ENCODE measurements at regions not wholly inside any gene's neighbourhood (a gene's known extent, or its start where the extent isn't known, plus 50 kb on each side); places are given as distances from the start of the nearest gene placed in this dataset.

GRCh38 chr3:31452495-31453106 is 80.1 kb upstream of the STT3B start:
- TF ChIP-seq CTCF (IDR thresholded peaks at IDR 0.05; ENCODE audit: extremely low read depth, low read depth, low read length) = no peak
- no peak overlapping the region for H3K27ac ChIP-seq (ENCODE audit: low read depth, low read length)
- H4K20me1 ChIP-seq (ENCODE audit: insufficient read depth, low read length) = no peaks in the 10 kb centered on the region
- no peaks in the 10 kb centered on the region for H3K9me3 ChIP-seq (ENCODE audit: low read depth, low read length)
- H3K79me2 ChIP-seq (ENCODE audit: insufficient read depth, low read length) = no peaks in the 10 kb centered on the region
- no peak overlapping the region for H3K4me3 ChIP-seq (ENCODE audit: insufficient read depth, low read length)
- no peak overlapping the region for H2AFZ ChIP-seq (ENCODE audit: low read length)
- H3K4me1 ChIP-seq (ENCODE audit: insufficient read depth, low read length) = no peaks in the 10 kb centered on the region
- H3K27me3 ChIP-seq (ENCODE audit: insufficient read depth, low read length) = peaks cover 26% of the 10 kb centered on the region
- no peak for DNase-seq (ENCODE audit: insufficient read length, low spot score, missing footprints)
- H3K4me2 ChIP-seq (ENCODE audit: insufficient read depth, low read length) = no peak overlapping the region
- no peaks in the 10 kb centered on the region for H3K36me3 ChIP-seq (ENCODE audit: insufficient read depth, low read length)

GRCh38 chr3:31453430-31453829 is 79.3 kb upstream of the STT3B start:
- H3K4me3 ChIP-seq (ENCODE audit: insufficient read depth, low read length) = no peak overlapping the region
- no peak for DNase-seq (ENCODE audit: insufficient read length, low spot score, missing footprints)
- H4K20me1 ChIP-seq (ENCODE audit: insufficient read depth, low read length) = no peaks in the 10 kb centered on the region
- H2AFZ ChIP-seq (ENCODE audit: low read length) = no peak overlapping the region
- no peaks in the 10 kb centered on the region for H3K9me3 ChIP-seq (ENCODE audit: low read depth, low read length)
- TF ChIP-seq CTCF (IDR thresholded peaks at IDR 0.05; ENCODE audit: extremely low read depth, low read depth, low read length) = no peak
- no peak overlapping the region for H3K27ac ChIP-seq (ENCODE audit: low read depth, low read length)
- H3K4me2 ChIP-seq (ENCODE audit: insufficient read depth, low read length) = no peak overlapping the region
- no peaks in the 10 kb centered on the region for H3K36me3 ChIP-seq (ENCODE audit: insufficient read depth, low read length)
- H3K27me3 ChIP-seq (ENCODE audit: insufficient read depth, low read length) = peaks cover 26% of the 10 kb centered on the region
- no peaks in the 10 kb centered on the region for H3K4me1 ChIP-seq (ENCODE audit: insufficient read depth, low read length)
- H3K79me2 ChIP-seq (ENCODE audit: insufficient read depth, low read length) = no peaks in the 10 kb centered on the region

- H3K9me3 ChIP-seq (ENCODE audit: low read depth, low read length) = no peaks in the 10 kb centered on the region
- TF ChIP-seq CTCF (IDR thresholded peaks at IDR 0.05; ENCODE audit: extremely low read depth, low read depth, low read length) = no peak
These were observed 77.2 kb upstream of the STT3B start for GRCh38 chr3:31455524-31455923.

GRCh38 chr3:31456373-31456772 is 76.4 kb upstream of the STT3B start:
- Histone ChIP-seq H3K27me3 (ENCODE audit: insufficient read depth, low read length) (peaks cover 32% of the 10 kb centered on the region), H3K79me2 (ENCODE audit: insufficient read depth, low read length) (no peaks in the 10 kb centered on the region), H4K20me1 (ENCODE audit: insufficient read depth, low read length) (no peaks in the 10 kb centered on the region), H3K36me3 (ENCODE audit: insufficient read depth, low read length) (no peaks in the 10 kb centered on the region), H3K4me2 (ENCODE audit: insufficient read depth, low read length) (no peak overlapping the region), H3K4me3 (ENCODE audit: insufficient read depth, low read length) (no peak overlapping the region), H3K4me1 (ENCODE audit: insufficient read depth, low read length) (no peaks in the 10 kb centered on the region), H2AFZ (ENCODE audit: low read length) (no peak overlapping the region), H3K9me3 (ENCODE audit: low read depth, low read length) (no peaks in the 10 kb centered on the region), H3K27ac (ENCODE audit: low read depth, low read length) (no peak overlapping the region)
- no peak for DNase-seq (ENCODE audit: insufficient read length, low spot score, missing footprints)
- no peak for TF ChIP-seq CTCF (IDR thresholded peaks at IDR 0.05; ENCODE audit: extremely low read depth, low read depth, low read length)

More at GRCh38 chr3:31455524-31455923, 77.2 kb upstream of the STT3B start:
- H3K36me3 ChIP-seq (ENCODE audit: insufficient read depth, low read length) = no peaks in the 10 kb centered on the region
- no peak overlapping the region for H2AFZ ChIP-seq (ENCODE audit: low read length)
- no peaks in the 10 kb centered on the region for H4K20me1 ChIP-seq (ENCODE audit: insufficient read depth, low read length)
- H3K27me3 ChIP-seq (ENCODE audit: insufficient read depth, low read length) = peaks cover 33% of the 10 kb centered on the region
- H3K4me1 ChIP-seq (ENCODE audit: insufficient read depth, low read length) = no peaks in the 10 kb centered on the region
- no peak overlapping the region for H3K4me2 ChIP-seq (ENCODE audit: insufficient read depth, low read length)
- H3K4me3 ChIP-seq (ENCODE audit: insufficient read depth, low read length) = no peak overlapping the region
- DNase-seq (ENCODE audit: insufficient read length, low spot score, missing footprints) = no peak
- H3K79me2 ChIP-seq (ENCODE audit: insufficient read depth, low read length) = no peaks in the 10 kb centered on the region
- no peak overlapping the region for H3K27ac ChIP-seq (ENCODE audit: low read depth, low read length)
